H4 (cell line): ENCODE measurements at regions not wholly inside any gene's neighbourhood (a gene's known extent, or its start where the extent isn't known, plus 50 kb on each side); places are given as distances from the start of the nearest gene placed in this dataset.
"Not testable (repeated sequence)": the region's sequence is repeated elsewhere in the genome, so short reads cannot be mapped to it uniquely, and the experiment has no call there.

ENCODE experiments used
- DNase-seq: peaks from one replicate; pipeline ENCODE4 v3.0.0-alpha.2; 2015; ENCODE audit warnings: low spot score

- no peak for DNase-seq
These were observed 98.6 kb downstream of the NAV1 start for GRCh38 chr1:201637282-201638079.

DNA sequence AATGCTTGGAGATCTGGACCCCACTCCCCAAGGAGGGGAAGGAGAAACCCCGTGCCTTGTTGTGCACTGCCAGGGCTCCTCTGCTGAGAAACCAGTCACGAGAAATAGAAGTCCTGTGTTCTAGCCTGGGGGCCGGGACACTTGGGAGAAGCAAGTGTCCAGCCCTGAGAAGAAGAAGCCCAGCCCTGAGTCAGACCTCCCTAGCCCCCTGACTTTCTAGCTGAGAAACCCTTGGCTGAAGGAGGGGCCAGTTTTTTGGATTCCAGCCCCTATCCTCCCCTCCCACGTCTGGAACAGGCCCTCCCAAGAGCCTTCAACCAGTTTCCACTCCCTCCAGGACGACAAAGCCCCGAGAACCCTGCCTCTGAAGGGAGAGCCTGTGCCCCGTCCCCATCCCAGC, 100.5 kb downstream of the NAV1 start:
- no peak for DNase-seq

GRCh38 chr1:201639826-201640225, 100.9 kb downstream of the NAV1 start:
- no peak for DNase-seq

- DNase-seq: no peak
These were observed 101.7 kb downstream of the NAV1 start for GRCh38 chr1:201640624-201641023.

DNA sequence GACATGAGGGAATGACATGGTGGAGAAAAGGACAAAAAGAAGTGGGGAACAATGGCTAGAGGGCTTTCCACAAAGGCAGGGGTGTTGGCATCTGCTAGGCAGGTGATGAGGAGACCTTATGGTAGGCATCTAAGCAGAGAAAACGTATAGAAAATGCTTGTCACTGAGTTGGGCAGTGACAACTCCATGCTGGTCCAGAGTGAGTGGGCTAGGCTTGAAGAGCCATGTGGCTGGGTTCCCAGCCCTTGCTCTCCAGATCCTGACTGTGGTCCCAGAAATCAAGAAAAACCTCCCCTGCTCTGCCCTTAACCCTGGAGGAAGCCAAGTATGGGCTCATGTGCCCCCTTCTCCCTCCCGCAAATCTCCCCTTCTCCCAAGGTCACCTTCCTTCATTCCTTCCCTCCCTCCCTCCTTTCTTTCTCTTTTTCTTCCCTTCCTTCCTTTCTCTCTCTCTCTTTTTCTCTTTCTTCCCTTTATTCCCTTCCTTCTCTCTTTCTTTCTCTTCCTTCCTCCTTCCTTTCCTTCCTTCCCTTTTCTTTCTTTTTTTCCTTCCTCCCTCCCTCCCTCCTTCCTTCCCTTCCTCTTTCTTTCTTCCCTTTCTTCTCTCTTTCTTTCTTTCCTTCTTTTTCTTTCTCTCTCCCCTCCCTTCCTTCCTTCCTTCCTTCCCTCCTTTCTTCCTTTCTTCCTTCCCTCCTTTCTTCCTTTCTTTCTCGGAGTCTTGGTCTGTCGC, 102.8 kb downstream of the NAV1 start:
- DNase-seq: no peak

- no peak for DNase-seq
These were observed 104.8 kb downstream of the NAV1 start for GRCh38 chr1:201643835-201644104.

DNA sequence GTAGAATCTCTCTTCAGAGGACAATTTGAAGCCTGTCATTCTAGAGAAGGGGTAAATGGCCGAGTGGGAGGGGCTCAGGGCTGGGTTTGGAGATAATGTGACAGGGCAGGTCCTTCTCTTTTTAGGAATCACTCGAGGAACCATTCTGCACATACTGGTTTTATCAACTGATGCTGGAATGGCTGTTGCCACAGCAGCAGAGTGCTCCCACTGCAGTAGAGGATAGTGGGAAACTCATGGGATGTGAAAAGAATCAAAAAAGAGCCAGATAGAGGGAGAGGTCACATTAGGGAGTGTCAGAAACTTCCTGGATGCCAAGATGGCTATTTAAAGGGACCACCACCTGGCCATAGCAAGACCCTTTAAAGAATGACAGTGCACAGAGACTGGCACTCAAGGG, 105.3 kb downstream of the NAV1 start:
- DNase-seq: no peak

GRCh38 chr1:201645000-201645399, 106.1 kb downstream of the NAV1 start:
- not testable (repeated sequence) for DNase-seq

DNA sequence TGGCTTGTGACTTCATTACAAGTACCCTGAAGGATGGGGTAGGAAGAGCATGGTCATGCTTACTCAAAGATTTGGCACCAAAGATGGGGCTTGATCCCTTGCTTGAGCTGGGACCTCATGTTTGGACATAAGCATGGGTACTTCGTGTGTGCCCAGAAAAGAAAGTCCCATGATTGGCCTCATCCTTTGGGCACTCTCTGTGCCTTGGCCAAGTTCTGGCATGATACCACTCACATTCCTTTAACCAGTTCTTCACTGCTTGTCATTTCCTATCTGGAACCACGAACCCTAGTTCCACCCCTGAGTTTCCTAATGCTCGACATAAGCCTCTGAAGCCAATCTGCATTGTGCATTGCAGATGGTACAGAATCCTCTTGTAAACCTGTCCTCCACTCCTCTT, 107.0 kb downstream of the NAV1 start:
- no peak for DNase-seq

DNA sequence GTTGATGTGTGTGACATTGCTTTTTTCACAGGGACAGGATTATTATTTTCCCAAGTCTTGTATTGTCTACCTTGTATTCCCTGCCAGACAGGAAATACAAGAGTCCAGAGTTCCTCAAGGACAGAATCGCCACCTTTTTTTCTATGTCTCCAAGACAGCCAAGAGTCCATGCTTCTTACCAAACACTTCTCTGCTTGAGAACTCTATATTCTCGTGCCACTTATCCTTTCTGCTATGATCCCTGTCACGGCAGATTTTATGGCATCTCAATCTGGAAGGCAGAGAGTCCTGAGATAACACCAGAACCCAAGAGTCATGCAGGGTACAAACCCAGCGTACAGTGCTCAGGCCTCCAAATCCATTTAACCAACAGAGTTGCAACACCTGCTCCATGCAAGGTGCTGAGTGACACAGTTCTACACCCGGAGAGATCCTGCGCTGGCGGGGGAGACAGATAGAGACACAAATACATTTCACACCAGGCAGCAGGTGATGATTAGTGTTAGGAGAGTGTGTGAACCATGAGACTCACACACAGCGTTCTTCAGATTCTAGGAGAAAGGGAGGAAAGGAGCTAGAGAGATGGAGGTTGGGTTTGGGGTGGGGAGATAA, 107.6 kb downstream of the NAV1 start:
- no peak for DNase-seq

GRCh38 chr1:201647094-201647493, 108.2 kb downstream of the NAV1 start:
- DNase-seq: no peak

- no peak for DNase-seq
These were observed 108.8 kb downstream of the NAV1 start for GRCh38 chr1:201647722-201648065.

GRCh38 chr1:201648066-201648906, 109.4 kb downstream of the NAV1 start:
- DNase-seq: peak; percentile 46

GRCh38 chr1:201648907-201649721, 110.2 kb downstream of the NAV1 start:
- DNase-seq: peak; percentile 29

DNA sequence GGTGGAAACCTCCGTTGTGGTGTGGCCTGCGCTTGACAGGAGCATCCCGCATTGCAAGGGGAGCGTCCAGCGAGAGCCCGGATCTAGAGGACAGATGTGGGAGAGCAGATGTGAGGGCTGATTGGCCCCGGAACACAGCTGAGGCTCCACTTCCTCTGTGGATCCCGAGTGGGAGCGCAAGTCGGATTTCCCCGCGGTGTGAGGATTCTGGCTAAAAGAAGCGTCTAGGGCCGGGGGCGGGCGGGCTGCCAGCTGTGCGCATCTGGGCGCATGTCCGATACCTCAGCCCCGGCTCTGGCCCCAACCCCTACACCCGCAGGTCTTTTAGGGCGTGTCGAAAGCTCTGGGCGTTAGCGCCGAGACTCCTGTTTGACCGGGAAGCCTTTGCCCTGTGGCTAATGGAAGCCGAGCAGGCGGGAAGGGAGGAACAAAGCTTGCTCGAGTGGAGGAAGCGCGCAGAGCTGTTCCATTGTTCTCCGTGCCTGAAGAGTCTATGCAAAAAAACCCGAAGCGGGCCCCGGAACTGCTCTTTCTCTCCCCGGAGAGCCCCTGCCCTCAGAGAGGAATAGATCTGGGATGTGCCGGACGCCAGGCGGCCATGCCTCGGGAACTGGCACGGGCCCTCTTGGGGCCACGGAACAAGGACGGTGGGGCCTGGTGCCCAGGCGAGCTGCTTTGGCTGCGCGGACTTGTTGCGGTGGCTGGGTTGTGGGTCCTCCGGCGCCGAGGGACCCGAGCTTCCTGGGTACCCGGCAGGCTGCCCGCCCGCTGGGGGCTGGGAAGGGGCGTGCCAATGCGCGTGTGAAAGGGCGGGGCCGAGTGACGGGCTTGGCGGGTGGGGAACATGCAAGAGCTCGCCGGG, 111.1 kb downstream of the NAV1 start:
- peak; percentile 63 for DNase-seq

- no peak for DNase-seq
These were observed 111.7 kb downstream of the NAV1 start for GRCh38 chr1:201650623-201650933.

DNA sequence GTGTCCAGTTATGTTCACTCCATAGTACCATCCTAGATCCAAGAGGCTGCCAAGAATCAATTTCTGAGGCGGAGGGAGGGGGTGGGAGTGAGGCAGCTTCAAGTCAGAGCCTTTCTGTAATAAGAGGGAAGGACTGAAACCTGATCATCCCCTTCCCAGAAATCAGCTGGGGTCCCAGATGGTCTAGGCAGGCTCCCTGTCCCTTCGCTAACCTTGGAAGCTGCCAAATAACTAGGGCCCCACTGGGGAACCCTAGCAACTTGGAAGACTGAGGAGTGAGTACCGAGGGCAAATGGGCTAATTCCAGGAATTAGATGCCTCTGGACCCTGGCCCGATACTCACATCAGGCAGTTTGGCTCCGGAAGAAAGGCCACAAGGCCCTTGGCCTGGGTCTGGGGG, 113.3 kb downstream of the NAV1 start:
- no peak for DNase-seq

- DNase-seq: no peak
These were observed 114.3 kb downstream of the NAV1 start for GRCh38 chr1:201653233-201653632.

GRCh38 chr1:201653883-201654282, 115.0 kb downstream of the NAV1 start:
- DNase-seq: no peak

- peak; percentile 84 for DNase-seq
These were observed 116.3 kb downstream of the NAV1 start for GRCh38 chr1:201655243-201655642.

DNA sequence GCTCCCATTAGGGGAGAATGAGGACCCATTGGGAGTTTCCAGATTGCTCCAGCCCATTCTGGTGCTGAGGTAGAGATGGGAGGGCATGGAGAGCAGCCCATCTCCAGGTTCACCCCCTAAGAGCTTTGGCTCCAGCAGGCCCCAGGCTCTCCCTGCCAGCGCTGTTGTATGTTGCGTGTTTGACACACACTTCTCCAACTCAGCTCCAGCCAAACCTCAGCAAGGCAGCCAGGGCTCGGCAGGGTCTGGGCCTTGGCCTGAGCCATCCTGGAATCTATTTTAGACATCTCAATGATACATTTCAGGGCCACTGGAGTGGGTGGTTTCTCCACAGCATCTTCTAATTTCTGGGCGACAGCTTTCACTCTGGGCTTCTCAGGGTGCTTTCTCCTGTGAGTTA, 117.0 kb downstream of the NAV1 start:
- DNase-seq: no peak
